Muscle of leg (tissue), 3 donors: ENCODE measurements at regions not wholly inside any gene's neighbourhood (a gene's known extent, or its start where the extent isn't known, plus 50 kb on each side); places are given as distances from the start of the nearest gene placed in this dataset.
"Not testable (repeated sequence)": the region's sequence is repeated elsewhere in the genome, so short reads cannot be mapped to it uniquely, and the experiment has no call there.

ENCODE experiments used
- DNase-seq: peaks from one replicate; pipeline ENCODE4 v3.0.0; 2013
- H3K27ac ChIP-seq: one replicate; pipeline ENCODE4 v1.5.1; 2013; ENCODE audit warnings: mild to moderate bottlenecking, low read length, control low read depth
- H3K27me3 ChIP-seq: one replicate; pipeline ENCODE4 v1.6.1; 2013; ENCODE audit warnings: low read length; ENCODE audit not compliant: control insufficient read depth, insufficient read depth
- H3K36me3 ChIP-seq: one replicate; pipeline ENCODE4 v1.6.1; 2013; ENCODE audit warnings: low read length; ENCODE audit not compliant: control insufficient read depth, insufficient read depth
- H3K4me1 ChIP-seq: one replicate; pipeline ENCODE4 v1.6.1; 2013; ENCODE audit warnings: low read length; ENCODE audit not compliant: control insufficient read depth, insufficient read depth
- H3K4me3 ChIP-seq: one replicate; pipeline ENCODE4 v1.5.1; 2013; ENCODE audit warnings: low read length, control low read depth
- H3K9me3 ChIP-seq: replicated peaks from 2 replicates; pipeline ENCODE4 v1.6.1; 2013; ENCODE audit warnings: low read depth, low read length; ENCODE audit not compliant: control insufficient read depth
- WGBS: methylation state at CpG from one replicate; pipeline ENCODE4 v1.1.5; 2013; ENCODE audit warnings: missing lambda C conversion rate; ENCODE audit not compliant: insufficient coverage; 5-methylcytosine and 5-hydroxymethylcytosine counted together

DNA sequence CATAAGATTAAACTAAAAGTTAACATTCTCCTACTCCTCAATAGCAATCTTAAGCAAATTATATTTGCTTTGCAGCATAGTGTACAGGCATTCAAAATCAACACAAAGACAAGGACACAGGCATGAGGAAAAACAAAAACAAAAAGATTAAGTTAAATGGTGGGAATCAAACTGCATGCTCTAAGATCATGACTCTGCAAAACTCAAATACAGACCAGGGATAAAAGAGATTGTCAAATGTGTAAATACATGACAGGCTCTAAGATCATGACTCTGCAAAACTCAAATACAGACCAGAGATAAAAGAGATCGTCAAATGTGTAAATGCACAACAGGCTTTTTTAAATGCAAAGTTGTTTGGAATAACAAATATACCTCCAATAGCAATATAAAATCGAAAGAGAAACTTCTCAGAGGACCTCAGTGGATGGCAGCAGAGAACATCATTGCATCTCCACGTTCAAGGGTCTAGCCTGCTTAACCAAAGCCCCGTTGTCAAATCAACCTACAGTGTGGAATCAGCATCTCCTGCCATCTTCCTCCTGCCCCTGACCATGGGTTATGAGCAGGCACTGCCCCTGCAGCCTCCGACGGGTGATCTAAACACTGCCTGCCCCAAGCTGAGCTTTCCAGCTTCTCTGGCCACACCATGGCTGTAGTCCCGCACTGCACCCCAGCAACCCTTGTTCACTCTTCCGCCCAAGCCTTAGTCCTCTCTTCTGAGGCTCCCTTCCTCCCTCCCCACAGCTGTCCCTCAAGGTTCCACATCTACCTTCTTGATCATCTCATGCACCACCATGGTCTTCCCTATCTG lies 446.1 kb downstream of the SOX9 start:
- Histone ChIP-seq H3K9me3 (no peaks in the 10 kb centered on the region), H3K4me3 (no peak overlapping the region), H3K27me3 (peaks cover 5% of the 10 kb centered on the region), H3K36me3 (no peaks in the 10 kb centered on the region), H3K4me1 (no peaks in the 10 kb centered on the region), H3K27ac (no peak overlapping the region)
- 67% methylated on average over 7 of the region's 8 CpGs for WGBS
- no peak for DNase-seq

GRCh38 chr17:72567774-72568173 lies 447.0 kb downstream of the SOX9 start:
- no peak for DNase-seq
- H3K27me3 ChIP-seq = peaks cover 2% of the 10 kb centered on the region
- no peaks in the 10 kb centered on the region for H3K4me1 ChIP-seq
- WGBS = no CpG with 5 or more reads among the region's 3 CpGs
- H3K9me3 ChIP-seq = no peaks in the 10 kb centered on the region
- H3K4me3 ChIP-seq = no peak overlapping the region
- no peak overlapping the region for H3K27ac ChIP-seq
- no peaks in the 10 kb centered on the region for H3K36me3 ChIP-seq

- 34% methylated on average over 17 of the region's 19 CpGs for WGBS
- Histone ChIP-seq H3K4me1 (no peaks in the 10 kb centered on the region), H3K36me3 (no peaks in the 10 kb centered on the region), H3K4me3 (no peak overlapping the region), H3K9me3 (no peaks in the 10 kb centered on the region), H3K27me3 (peaks cover 5% of the 10 kb centered on the region), H3K27ac (no peak overlapping the region)
- DNase-seq = no peak
Observed at GRCh38 chr17:72569148-72569946, 448.5 kb downstream of the SOX9 start.

DNA sequence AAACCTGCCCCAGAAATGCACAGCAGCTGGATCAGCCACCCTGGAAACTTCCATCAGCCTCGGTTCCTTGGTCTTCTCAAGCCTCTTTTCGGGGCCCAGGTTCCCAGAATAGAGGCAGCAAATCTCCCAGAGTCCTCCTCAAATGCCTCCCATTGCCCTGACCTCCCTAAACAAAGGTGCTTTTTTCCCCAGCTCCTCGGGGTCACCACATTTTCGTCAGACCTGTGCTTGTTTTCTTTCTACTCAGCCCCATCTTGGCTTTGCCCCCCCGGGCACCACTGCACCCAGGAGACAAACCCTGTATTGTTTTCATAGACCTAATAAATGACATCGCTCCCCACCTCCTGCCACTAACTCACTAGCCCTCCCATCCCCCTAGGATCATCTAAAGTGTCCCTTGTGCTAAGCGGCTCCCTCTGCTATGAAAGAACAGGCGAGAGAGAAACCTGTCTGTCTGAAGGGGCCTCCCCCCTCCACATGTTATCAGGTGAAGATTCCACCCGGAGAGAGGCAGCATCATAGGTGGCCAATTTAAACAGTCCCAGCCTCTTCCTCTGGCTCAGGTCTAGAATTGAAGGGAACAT lies 451.1 kb downstream of the SOX9 start:
- peaks cover 2% of the 10 kb centered on the region for H3K4me1 ChIP-seq
- no peak for DNase-seq
- no peaks in the 10 kb centered on the region for H3K9me3 ChIP-seq
- no peak overlapping the region for H3K27ac ChIP-seq
- H3K36me3 ChIP-seq = no peaks in the 10 kb centered on the region
- H3K27me3 ChIP-seq = peaks cover 7% of the 10 kb centered on the region
- WGBS = 75% methylated on average over 7 of the region's 9 CpGs
- no peak overlapping the region for H3K4me3 ChIP-seq

- peak; percentile 61 for DNase-seq
Observed at GRCh38 chr17:72572604-72573491, 452.0 kb downstream of the SOX9 start.

DNA sequence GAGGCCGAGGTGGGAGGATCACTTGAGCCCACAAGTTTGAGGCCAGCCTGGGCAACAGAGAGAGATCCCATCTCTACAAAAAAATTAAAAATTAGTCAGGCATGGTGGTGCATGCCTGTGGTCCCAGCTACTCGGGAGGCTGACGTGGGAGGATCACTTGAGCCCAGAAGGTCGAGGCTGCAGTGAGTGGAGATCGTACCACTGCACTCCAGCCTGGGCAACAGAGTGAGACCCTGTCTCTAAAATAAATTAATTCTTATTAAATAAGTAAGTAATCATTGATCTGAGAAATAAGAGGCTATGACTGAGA lies 452.6 kb downstream of the SOX9 start:
- not testable (repeated sequence) for H3K4me3 ChIP-seq, H3K36me3 ChIP-seq, H3K9me3 ChIP-seq, H3K4me1 ChIP-seq, H3K27ac ChIP-seq, DNase-seq, H3K27me3 ChIP-seq
- 86% methylated on average over 1 of the region's 5 CpGs for WGBS

More at GRCh38 chr17:72572604-72573491, 452.0 kb downstream of the SOX9 start:
- peaks cover 2% of the 10 kb centered on the region for H3K4me1 ChIP-seq
- H3K4me3 ChIP-seq = no peak overlapping the region
- peaks cover 7% of the 10 kb centered on the region for H3K27me3 ChIP-seq
- H3K9me3 ChIP-seq = no peaks in the 10 kb centered on the region
- H3K36me3 ChIP-seq = no peaks in the 10 kb centered on the region
- 23% methylated on average over 7 of the region's 12 CpGs for WGBS
- H3K27ac ChIP-seq = no peak overlapping the region

GRCh38 chr17:72574675-72575510 lies 454.1 kb downstream of the SOX9 start:
- WGBS = 83% methylated on average over 7 of the region's 12 CpGs
- H3K4me1 ChIP-seq = peaks cover 2% of the 10 kb centered on the region
- H3K27me3 ChIP-seq = peaks cover 7% of the 10 kb centered on the region

GRCh38 chr17:72575542-72576233 lies 454.9 kb downstream of the SOX9 start:
- peaks cover 2% of the 10 kb centered on the region for H3K4me1 ChIP-seq
- H3K27me3 ChIP-seq = peaks cover 7% of the 10 kb centered on the region
- no peak overlapping the region for H3K27ac ChIP-seq
- no peaks in the 10 kb centered on the region for H3K9me3 ChIP-seq
- 70% methylated on average over 5 of the region's 8 CpGs for WGBS
- no peaks in the 10 kb centered on the region for H3K36me3 ChIP-seq
- no peak overlapping the region for H3K4me3 ChIP-seq
- DNase-seq = no peak

More at GRCh38 chr17:72574675-72575510, 454.1 kb downstream of the SOX9 start:
- H3K9me3 ChIP-seq = no peaks in the 10 kb centered on the region
- no peaks in the 10 kb centered on the region for H3K36me3 ChIP-seq
- no peak for DNase-seq
- H3K4me3 ChIP-seq = no peak overlapping the region
- H3K27ac ChIP-seq = no peak overlapping the region

GRCh38 chr17:72576289-72576759 lies 455.5 kb downstream of the SOX9 start:
- 40% methylated on average over 1 of the region's 7 CpGs for WGBS

More at GRCh38 chr17:72576289-72576759, 455.5 kb downstream of the SOX9 start:
- Histone ChIP-seq H3K4me1 (peaks cover 2% of the 10 kb centered on the region), H3K36me3 (no peaks in the 10 kb centered on the region), H3K27me3 (peaks cover 7% of the 10 kb centered on the region), H3K4me3 (no peak overlapping the region), H3K9me3 (no peaks in the 10 kb centered on the region), H3K27ac (no peak overlapping the region)
- peak; percentile 34 for DNase-seq
